ENCODE measurements at regions not wholly inside any gene's neighbourhood (a gene's known extent, or its start where the extent isn't known, plus 50 kb on each side); places are given as distances from the start of the nearest gene placed in this dataset.

DNA sequence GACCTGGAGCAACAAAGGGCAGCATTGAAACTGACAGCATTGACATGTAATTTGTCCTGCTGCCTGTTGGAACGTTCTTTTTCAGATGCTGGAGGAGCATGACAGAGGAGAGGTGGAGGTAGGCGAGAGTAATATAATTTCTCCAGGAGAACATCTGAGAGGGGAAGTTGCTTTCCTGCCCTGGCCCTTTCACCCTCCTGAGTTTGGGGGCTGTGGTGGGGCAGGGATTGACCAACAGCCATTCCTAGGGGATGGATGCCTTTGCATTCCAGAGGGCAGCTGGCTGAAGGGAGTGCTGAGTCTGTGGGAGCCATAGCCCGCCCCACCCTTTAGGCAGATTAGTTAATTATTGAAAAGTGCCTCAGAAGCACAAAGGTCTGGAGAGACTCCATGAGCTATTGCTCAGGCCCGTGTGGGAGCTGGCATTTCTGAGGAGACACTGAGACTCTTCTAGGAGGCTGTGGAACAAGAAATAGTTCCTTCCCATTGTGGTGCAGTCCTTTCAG, 73.5 kb downstream of the ARF6 start:
- Histone ChIP-seq H3K36me3 (ENCODE audit: control insufficient read depth, insufficient read depth, low read length) (no peaks in the 10 kb centered on the region), H3K4me3 (ENCODE audit: low read depth, low read length) (no peak overlapping the region), H3K27me3 (ENCODE audit: control insufficient read depth, insufficient read depth, low read length) (no peaks in the 10 kb centered on the region)
- no peak for DNase-seq (ENCODE audit: low read depth)
- TF ChIP-seq, protein P1, sequence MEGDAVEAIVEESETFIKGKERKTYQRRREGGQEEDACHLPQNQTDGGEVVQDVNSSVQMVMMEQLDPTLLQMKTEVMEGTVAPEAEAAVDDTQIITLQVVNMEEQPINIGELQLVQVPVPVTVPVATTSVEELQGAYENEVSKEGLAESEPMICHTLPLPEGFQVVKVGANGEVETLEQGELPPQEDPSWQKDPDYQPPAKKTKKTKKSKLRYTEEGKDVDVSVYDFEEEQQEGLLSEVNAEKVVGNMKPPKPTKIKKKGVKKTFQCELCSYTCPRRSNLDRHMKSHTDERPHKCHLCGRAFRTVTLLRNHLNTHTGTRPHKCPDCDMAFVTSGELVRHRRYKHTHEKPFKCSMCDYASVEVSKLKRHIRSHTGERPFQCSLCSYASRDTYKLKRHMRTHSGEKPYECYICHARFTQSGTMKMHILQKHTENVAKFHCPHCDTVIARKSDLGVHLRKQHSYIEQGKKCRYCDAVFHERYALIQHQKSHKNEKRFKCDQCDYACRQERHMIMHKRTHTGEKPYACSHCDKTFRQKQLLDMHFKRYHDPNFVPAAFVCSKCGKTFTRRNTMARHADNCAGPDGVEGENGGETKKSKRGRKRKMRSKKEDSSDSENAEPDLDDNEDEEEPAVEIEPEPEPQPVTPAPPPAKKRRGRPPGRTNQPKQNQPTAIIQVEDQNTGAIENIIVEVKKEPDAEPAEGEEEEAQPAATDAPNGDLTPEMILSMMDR (IDR thresholded peaks at IDR 0.05; ENCODE audit: insufficient read depth, low read depth, low read length), result no peak
- ChIA-PET CTCF (no interaction called here), POLR2A (no interaction called here)

DNA sequence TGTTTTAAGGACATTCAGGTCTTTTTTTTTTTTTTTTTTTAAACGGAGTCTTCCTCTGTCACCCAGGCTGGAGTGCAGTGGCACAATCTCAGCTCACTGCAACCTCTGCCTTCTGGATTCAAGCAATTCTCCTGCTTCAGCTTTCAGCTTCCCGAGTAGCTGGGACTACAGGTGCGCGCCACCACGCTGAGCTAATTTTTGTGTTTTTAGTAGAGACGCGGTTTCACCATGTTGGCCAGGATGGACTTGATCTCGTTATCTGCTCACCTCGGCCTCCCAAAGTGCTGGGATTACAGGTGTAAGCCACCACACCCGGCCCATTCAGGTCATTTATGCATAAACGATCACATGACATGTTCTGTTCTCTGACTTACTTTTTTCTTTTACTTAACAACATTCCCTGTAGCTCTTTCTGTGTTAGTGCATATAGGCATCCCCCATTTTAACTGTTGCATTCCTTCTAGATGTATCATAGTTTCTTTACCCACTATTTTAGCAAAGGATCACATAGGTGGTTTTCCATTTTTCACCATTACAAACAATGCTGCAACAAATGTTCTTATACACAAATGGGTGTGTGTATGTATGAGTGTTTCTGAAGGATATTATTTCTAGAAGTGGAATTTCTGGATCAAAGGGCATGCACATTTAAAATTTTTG, 74.2 kb downstream of the ARF6 start:
- TF ChIP-seq, protein P1 (IDR thresholded peaks at IDR 0.05; ENCODE audit: insufficient read depth, low read depth, low read length), result no peak
- Histone ChIP-seq H3K4me3 (ENCODE audit: low read depth, low read length) (no peak overlapping the region), H3K36me3 (ENCODE audit: control insufficient read depth, insufficient read depth, low read length) (no peaks in the 10 kb centered on the region), H3K27me3 (ENCODE audit: control insufficient read depth, insufficient read depth, low read length) (no peaks in the 10 kb centered on the region)
- DNase-seq (ENCODE audit: low read depth), result no peak
- ChIA-PET CTCF (no interaction called here), POLR2A (no interaction called here)

DNA sequence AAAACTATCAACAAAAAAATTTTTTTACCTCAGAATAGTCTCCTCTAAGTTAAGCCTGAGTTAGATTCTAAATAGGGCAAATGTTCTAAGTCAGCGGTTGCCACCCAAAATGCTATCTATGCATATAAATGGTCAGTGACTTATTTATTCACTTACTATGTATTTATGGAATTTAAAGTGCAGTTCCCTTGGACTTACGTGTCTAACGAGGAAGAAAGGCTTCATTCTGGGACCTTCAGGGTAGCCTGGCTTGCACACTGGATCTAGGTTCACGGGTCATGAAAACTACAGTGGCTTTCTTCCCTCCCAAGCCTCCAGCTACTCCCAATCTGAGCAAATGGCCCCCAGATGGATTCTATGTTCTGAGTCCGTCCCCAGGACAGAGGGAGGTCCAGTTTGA, 77.1 kb downstream of the ARF6 start:
- TF ChIP-seq, protein P1 (IDR thresholded peaks at IDR 0.05; ENCODE audit: insufficient read depth, low read depth, low read length), result no peak
- ChIA-PET CTCF (interaction anchor here (0.8 to 2.0 kb wide), 6 partner anchors 9 to 116 kb away, joined by 3 to 9 read pairs (median 4); no protein-coding TSS in a partner anchor), POLR2A (interaction anchor here (1.0 kb wide), 1 partner anchor 16 kb away, joined by 4 read pairs; no protein-coding TSS in a partner anchor)
- H3K36me3 ChIP-seq (ENCODE audit: control insufficient read depth, insufficient read depth, low read length), result no peaks in the 10 kb centered on the region
- H3K27me3 ChIP-seq (ENCODE audit: control insufficient read depth, insufficient read depth, low read length), result no peaks in the 10 kb centered on the region
- H3K4me3 ChIP-seq (ENCODE audit: low read depth, low read length), result no peak overlapping the region
- no peak for DNase-seq (ENCODE audit: low read depth)

DNA sequence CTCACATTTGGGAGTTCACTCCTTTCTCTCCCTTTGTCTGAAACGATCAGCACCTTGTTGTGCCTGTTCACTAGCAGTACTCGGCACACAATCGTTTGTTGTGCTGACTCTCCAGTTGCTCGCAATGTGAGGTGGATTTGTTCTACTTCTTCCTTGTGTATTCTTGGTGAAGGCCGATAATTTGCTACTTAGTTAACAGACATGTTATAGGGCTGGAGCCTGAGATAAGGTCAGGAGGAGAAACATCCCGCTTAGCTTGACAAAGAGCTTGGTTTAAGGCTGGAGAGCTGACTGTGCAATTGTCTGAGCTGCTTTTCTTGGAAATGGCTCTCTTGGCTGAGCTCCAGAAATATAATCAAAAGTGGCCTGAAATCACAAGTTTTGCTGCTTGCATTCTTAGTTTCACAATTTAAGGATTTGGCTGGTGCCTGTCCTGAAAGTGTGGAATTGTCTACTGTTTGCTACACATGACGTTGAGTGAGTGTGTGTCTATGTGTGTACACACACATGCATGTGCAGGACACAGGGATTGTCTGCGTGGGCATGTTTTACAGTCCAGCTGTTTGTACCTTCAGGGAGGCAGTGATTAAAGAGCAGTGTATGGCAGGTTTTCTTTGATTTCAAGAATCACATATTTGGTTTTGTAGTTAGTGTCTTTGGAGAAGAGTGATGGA, 77.7 kb downstream of the ARF6 start:
- no peak for DNase-seq (ENCODE audit: low read depth)
- Histone ChIP-seq H3K36me3 (ENCODE audit: control insufficient read depth, insufficient read depth, low read length) (no peaks in the 10 kb centered on the region), H3K4me3 (ENCODE audit: low read depth, low read length) (no peak overlapping the region), H3K27me3 (ENCODE audit: control insufficient read depth, insufficient read depth, low read length) (no peaks in the 10 kb centered on the region)
- TF ChIP-seq, protein P1 (IDR thresholded peaks at IDR 0.05; ENCODE audit: insufficient read depth, low read depth, low read length), result no peak
- CTCF ChIA-PET, result interaction anchor here (0.8 to 2.0 kb wide), 8 partner anchors 9 to 131 kb away, joined by 3 to 9 read pairs (median 4); no protein-coding TSS in a partner anchor
- POLR2A ChIA-PET, result interaction anchor here (1.0 kb wide), 1 partner anchor 16 kb away, joined by 4 read pairs; no protein-coding TSS in a partner anchor

All from BJ (cell line).